ENCODE measurements at regions not wholly inside any gene's neighbourhood (a gene's known extent, or its start where the extent isn't known, plus 50 kb on each side); places are given as distances from the start of the nearest gene placed in this dataset.

GRCh38 chr9:22255337-22255736, 191.3 kb upstream of the DMRTA1 start:
- DNase-seq (ENCODE audit: low read depth in 2 of 2): no peak
- TF ChIP-seq, protein P1, sequence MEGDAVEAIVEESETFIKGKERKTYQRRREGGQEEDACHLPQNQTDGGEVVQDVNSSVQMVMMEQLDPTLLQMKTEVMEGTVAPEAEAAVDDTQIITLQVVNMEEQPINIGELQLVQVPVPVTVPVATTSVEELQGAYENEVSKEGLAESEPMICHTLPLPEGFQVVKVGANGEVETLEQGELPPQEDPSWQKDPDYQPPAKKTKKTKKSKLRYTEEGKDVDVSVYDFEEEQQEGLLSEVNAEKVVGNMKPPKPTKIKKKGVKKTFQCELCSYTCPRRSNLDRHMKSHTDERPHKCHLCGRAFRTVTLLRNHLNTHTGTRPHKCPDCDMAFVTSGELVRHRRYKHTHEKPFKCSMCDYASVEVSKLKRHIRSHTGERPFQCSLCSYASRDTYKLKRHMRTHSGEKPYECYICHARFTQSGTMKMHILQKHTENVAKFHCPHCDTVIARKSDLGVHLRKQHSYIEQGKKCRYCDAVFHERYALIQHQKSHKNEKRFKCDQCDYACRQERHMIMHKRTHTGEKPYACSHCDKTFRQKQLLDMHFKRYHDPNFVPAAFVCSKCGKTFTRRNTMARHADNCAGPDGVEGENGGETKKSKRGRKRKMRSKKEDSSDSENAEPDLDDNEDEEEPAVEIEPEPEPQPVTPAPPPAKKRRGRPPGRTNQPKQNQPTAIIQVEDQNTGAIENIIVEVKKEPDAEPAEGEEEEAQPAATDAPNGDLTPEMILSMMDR (IDR thresholded peaks at IDR 0.05; ENCODE audit: low read depth, low read length): no peak
- no peak overlapping the region for H3K4me3 ChIP-seq (replicated peaks in 1 of 2; ENCODE audit: low read depth in 2 of 2, low read length in 2 of 2)

- TF ChIP-seq, protein P1 (IDR thresholded peaks at IDR 0.05; ENCODE audit: low read depth, low read length): no peak
- no peak for DNase-seq (ENCODE audit: low read depth in 2 of 2)
- no peak overlapping the region for H3K4me3 ChIP-seq (replicated peaks in 1 of 2; ENCODE audit: low read depth in 2 of 2, low read length in 2 of 2)
These were observed 190.2 kb upstream of the DMRTA1 start for GRCh38 chr9:22256381-22256780.

DNA sequence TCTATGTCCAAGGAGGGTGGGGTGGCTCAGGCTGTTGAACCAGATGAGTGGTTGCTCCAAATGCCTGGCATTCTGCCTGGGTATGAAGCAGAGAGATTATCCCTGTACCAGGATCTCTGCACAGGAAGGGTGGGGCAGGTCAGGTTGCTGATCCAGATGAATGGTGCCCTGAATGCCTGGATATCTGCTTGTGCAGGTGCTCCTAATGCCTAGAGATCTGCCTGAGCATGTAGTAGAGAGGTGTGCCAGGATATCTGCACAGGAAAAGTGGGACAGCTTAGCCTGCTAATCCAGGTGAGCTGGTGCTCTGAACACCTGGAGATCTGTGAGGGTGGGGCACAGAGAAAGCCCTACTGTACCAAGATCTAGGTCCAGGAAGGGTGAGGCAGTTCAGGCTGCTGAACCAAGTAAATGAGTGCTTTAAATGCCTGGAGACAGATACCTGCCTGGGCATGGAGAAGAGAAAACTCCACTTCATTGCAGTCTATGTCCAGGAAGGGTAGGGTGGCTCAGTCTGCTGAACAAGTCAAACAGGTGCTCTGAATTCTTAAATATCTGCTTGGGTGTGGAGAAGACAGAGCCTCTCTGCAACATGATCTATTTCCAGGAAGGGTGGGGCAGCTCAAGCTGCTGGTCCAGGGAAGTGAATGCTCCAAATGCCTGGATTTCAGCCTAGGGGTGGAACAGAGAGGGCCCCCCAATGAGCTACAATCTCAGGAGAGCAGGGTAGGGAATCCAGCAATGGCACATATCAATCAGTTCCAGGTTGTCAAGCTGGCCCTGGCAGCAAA, 189.4 kb upstream of the DMRTA1 start:
- no peak overlapping the region for H3K4me3 ChIP-seq (replicated peaks in 1 of 2; ENCODE audit: low read depth in 2 of 2, low read length in 2 of 2)
- TF ChIP-seq, protein P1 (IDR thresholded peaks at IDR 0.05; ENCODE audit: low read depth, low read length): no peak
- no peak for DNase-seq (ENCODE audit: low read depth in 2 of 2)

GRCh38 chr9:22265038-22265437, 181.6 kb upstream of the DMRTA1 start:
- H3K4me3 ChIP-seq (replicated peaks in 1 of 2; ENCODE audit: low read depth in 2 of 2, low read length in 2 of 2): no peak overlapping the region
- no peak for DNase-seq (ENCODE audit: low read depth in 2 of 2)
- TF ChIP-seq, protein P1 (IDR thresholded peaks at IDR 0.05; ENCODE audit: low read depth, low read length): no peak

GRCh38 chr9:22265534-22265933, 181.1 kb upstream of the DMRTA1 start:
- TF ChIP-seq, protein P1 (IDR thresholded peaks at IDR 0.05; ENCODE audit: low read depth, low read length): no peak
- no peak for DNase-seq (ENCODE audit: low read depth in 2 of 2)

GRCh38 chr9:22274477-22274876, 172.1 kb upstream of the DMRTA1 start:
- TF ChIP-seq, protein P1 (IDR thresholded peaks at IDR 0.05; ENCODE audit: low read depth, low read length): no peak
- DNase-seq (ENCODE audit: low read depth in 2 of 2): no peak
- H3K4me3 ChIP-seq (replicated peaks in 1 of 2; ENCODE audit: low read depth in 2 of 2, low read length in 2 of 2): no peak overlapping the region

More at GRCh38 chr9:22265534-22265933, 181.1 kb upstream of the DMRTA1 start:
- H3K4me3 ChIP-seq (replicated peaks in 1 of 2; ENCODE audit: low read depth in 2 of 2, low read length in 2 of 2): no peak overlapping the region

All from cardiac fibroblast (primary cell).